K562 (cell line): ENCODE measurements at regions not wholly inside any gene's neighbourhood (a gene's known extent, or its start where the extent isn't known, plus 50 kb on each side); places are given as distances from the start of the nearest gene placed in this dataset. TPM values are rescaled to one million over a fixed set of nuclear protein-coding genes. Genes with fewer than 3 reads are reported as not detected.

Source experiments
- ZBTB40 ChIP-seq, 2 experiments: fragments of 450-650 bp in 1 of 2; sonication (generic) in 1 of 2; formaldehyde crosslinking in 1 of 2; IDR thresholded peaks; 2 replicates each; pipeline versions ENCODE4 v1.7.1 to v1.9.0; 2016 to 2022; ENCODE audit warnings: inconsistent platforms in 1 of 2, mild to moderate bottlenecking in 1 of 2, missing genetic modification reagents in 1 of 2
- small RNA-seq: library from RNA; depleted of rRNA; stranded (forward); fragments of <200 nt; gene quantifications from one replicate; pipeline ENCODE3, GENCODE V24; 2014
- TF ChIP-seq, protein P1 (sequence below), 2 experiments: fragments of 450-650 bp in 1 of 2; IDR thresholded peaks; 2 replicates each; pipeline ENCODE4 v1.6.1; 2011 to 2017; ENCODE audit warnings: low read depth in 2 of 2, antibody characterized with exemption in 1 of 2, borderline replicate concordance in 1 of 2, low read length in 1 of 2, mild to moderate bottlenecking in 1 of 2, mixed read lengths in 1 of 2; ENCODE audit not compliant: control insufficient read depth in 1 of 2

DNA sequence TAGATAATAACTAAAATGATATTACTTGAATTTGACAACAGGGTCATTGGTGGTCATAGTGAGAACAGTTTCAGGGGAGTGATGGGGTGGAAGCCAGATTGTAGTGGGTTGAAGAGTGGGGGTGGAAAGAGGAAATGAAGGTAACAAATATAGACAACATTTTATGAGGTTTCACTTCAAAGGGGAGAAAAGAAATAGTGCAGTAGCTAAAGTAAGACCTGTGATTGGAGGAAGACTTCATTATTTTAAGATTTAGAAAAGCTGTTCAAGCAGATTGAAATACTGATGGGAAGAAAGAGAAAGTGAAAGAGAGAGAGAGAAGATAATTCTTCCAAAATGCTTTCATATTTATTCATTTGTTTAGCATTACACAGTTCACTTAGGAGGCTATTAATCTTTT is 52.0 kb upstream of the KCNA3 start (continued):
- no peak for TF ChIP-seq ZBTB40 (IDR thresholded peaks at IDR 0.05)
- TF ChIP-seq ZBTB40 (CRISPR knock-in tag; IDR thresholded peaks at IDR 0.05), result no peak
- TF ChIP-seq, protein P1, sequence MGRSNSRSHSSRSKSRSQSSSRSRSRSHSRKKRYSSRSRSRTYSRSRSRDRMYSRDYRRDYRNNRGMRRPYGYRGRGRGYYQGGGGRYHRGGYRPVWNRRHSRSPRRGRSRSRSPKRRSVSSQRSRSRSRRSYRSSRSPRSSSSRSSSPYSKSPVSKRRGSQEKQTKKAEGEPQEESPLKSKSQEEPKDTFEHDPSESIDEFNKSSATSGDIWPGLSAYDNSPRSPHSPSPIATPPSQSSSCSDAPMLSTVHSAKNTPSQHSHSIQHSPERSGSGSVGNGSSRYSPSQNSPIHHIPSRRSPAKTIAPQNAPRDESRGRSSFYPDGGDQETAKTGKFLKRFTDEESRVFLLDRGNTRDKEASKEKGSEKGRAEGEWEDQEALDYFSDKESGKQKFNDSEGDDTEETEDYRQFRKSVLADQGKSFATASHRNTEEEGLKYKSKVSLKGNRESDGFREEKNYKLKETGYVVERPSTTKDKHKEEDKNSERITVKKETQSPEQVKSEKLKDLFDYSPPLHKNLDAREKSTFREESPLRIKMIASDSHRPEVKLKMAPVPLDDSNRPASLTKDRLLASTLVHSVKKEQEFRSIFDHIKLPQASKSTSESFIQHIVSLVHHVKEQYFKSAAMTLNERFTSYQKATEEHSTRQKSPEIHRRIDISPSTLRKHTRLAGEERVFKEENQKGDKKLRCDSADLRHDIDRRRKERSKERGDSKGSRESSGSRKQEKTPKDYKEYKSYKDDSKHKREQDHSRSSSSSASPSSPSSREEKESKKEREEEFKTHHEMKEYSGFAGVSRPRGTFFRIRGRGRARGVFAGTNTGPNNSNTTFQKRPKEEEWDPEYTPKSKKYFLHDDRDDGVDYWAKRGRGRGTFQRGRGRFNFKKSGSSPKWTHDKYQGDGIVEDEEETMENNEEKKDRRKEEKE (IDR thresholded peaks at IDR 0.05; ENCODE audit: borderline replicate concordance in 1 of 2, control insufficient read depth in 1 of 2, low read depth in 2 of 2, low read length in 1 of 2), result no peak

Small RNAs in the stretch of these regions (small RNA-seq; reads per million reads assigned to genes)
- not detected for gene RF00019
